Inflammatory macrophage treated with lipopolysaccharide for 1 hour (primary cell): ENCODE measurements at regions not wholly inside any gene's neighbourhood (a gene's known extent, or its start where the extent isn't known, plus 50 kb on each side); places are given as distances from the start of the nearest gene placed in this dataset.

ENCODE experiments used
- DNase-seq, 2 donors: peaks; one replicate each; pipeline ENCODE4 v3.0.0-alpha.2; 2020 to 2022

DNA sequence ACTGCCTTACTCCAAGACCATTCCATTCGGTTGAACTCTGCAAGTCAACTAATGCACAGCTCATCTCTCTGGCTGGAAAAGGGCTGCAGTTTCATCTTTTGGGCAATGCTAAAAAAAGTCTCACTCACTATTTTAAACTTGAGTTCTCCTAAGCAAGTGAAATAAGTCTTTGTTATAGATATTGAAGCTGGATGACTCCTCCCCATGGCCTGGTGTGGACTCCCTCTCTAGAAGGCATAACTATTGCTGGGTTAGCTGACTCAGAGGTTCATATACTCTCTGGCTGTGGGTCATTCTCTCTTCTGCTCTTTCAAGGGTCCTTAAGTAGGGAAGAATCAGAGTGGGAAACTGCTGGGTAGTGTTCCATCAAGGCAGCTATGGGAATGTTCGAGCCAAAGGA is 88.0 kb downstream of the XCL2 start:
- DNase-seq = no peak

DNA sequence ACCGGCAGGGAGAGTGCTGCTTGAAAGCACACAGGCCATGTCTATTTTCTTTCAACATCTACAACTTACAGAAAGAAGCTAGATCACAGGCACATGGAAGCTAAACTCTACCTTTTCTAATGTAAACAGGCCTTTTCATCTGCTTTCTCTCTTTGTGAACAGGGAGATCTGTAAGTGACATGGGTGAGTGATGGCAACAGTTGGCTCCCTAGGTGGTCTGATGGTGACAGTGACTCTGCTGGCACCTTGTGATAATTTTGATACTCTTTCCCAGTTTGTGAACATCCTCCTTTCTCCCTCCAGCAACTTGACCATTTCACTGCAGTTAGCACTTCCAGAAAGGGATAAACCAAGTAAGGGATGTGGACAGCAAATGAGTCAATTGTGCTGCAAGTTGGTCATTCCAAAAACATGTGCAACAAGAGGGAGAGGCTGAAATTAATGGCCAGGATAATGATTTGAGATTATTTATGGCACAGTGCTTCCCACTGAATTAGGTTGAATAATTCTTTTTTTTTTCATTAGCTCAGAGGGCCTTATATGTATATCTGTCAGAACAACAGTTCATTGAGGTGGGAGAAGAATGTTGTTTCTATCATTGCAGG is 89.5 kb downstream of the XCL2 start:
- DNase-seq = no peak

DNA sequence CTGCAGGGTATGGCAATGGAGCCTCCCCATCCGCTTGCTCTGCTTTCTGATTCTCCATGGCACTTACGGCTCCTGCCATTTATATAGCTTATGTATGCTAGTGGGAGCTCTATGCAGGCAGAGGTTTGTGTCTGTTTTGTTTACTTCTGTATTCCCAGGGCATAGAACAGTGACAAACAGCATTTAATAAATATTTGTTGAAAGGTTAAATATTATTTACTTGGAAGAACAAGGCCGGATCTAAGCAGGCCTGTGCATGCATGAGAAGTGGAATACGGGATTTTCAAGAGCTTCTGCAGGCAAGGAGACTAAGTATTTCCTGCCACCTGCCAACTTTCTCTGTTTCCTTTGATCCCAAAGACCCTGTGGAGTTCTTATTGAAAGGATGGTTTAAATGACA is 90.7 kb downstream of the XCL2 start:
- no peak for DNase-seq

DNA sequence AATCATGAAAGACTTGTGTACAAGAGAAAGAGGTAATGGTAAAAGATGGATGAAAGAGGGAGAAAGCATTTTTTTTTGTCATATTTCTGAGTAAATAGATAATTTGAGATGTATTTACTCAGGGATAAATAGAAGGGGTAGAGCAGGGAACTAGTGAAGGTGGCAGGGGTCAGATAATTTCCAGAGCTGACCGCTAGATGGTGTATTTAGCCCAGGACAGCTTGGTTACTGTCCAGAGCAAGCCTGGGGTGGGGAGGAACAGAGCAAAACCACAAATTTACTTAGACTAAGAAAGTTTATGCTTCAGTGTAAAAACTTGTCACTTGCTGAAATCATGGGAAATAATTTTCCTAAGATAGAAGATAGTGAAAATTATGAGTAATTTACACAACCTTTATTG is 91.5 kb downstream of the XCL2 start:
- no peak for DNase-seq

DNA sequence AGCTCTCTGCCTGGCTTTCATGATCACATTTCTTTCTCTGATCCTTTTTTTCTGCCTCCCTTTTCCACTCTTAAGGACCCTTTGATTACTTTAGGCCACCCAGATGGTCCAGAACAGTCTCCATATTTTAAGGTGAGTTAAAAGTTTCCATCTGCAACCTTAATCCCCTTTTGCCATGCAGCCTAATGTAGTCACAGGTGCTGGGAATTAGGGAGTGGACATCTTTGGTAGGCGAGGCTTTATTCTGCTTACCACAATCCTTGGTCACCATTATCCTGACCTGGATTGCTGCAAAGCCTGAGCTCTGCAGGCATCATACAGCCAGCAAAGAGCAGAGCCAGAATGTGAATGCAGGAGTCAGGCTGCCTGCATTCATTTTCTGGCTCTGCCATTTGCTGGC is 95.9 kb downstream of the XCL2 start:
- no peak for DNase-seq

DNA sequence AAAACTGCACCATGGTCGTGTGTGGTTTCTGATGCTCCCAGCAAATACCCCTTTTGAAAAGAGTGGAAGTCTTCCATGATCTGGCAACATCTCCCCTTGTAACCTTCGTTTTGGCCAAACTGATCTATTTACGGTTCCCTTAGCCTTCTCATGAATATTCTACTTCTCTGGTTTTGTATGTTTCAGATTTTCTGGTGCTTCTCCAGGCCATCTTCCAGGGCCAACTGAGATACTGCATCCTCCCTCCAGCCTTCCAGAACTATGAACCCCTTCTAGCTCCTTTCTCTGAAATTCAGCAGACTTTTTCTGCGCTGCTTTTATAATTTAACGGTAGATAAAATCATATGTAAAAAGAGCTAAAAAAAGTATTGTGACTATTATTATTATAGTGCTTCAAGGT is 97.7 kb downstream of the XCL2 start:
- DNase-seq = no peak

DNA sequence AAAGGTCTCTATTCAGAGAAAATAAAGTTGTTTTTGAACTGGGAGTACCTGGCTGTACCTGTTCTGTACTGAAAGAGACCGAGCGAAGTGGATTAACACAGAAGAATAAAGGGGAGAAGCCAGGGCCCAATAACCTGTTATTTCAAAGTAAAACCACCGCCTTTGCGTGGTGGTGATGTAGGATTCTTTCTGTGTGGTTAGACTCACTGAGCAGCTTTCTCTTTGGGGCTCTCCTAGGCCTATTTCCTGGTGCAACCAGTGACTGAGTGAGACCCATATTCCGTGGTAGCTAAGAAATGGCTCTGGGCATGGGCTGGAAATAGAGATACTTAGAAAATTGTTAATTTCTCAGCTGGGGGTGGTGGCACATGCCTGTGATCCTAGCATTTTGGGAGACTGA is 99.9 kb downstream of the XCL2 start:
- DNase-seq = no peak

DNA sequence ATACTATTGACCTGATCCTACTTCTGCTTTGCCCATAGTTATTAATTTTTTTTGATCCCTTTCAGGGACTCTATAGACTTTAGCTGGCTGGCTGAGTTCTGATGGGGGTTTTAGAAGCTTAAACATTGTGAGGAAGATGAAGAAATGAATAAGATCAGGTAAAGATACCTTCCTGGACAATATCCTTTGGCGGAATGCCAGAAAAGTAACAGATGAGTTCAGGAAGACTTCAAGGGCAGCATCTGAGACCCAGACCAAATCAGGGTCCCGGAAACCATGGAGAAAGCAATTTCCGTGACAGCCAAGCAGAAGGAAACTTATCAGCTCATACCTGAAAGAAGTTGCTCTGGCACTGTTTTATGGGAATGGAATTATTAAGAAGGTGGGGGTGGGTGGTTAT is 100.4 kb downstream of the XCL2 start:
- no peak for DNase-seq

DNA sequence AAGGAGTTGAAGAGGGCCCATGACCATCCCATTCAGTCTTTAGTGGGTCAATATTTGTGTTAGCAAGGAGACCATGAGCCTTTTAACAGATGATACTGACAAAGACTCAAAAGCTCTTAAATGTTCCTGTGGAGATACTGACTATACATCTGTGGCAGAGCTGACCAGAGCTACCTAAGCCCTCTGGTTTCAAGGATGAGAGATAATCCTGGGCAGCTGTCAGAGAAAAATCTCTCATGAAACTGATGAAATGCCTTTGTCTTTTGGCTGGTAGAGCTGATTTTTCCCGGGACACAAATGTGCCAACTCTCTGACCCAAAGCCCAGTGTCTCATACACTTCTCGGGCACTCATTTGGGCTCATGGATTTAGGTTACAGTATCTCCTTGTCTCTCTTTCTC is 100.9 kb downstream of the XCL2 start:
- DNase-seq = no peak

DNA sequence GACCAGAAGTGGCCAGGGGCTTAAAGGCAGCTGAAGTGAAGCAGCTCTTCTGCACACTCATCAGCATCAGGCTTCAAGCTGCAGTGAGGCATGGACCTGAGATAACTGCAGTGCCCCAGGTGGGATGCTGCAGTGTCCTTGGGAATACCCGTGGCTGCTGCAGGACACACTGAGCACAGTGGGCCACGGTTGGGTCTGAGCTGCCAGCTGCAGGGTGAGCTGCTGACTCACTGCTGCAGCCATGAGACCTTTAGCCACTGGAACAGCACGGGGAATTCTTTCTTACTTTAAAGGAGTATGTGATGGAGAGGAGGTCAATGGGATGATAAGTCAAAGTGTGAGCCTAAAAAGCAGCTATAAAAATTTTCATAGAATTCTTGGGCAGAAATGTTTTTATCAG is 102.1 kb downstream of the XCL2 start:
- no peak for DNase-seq

DNA sequence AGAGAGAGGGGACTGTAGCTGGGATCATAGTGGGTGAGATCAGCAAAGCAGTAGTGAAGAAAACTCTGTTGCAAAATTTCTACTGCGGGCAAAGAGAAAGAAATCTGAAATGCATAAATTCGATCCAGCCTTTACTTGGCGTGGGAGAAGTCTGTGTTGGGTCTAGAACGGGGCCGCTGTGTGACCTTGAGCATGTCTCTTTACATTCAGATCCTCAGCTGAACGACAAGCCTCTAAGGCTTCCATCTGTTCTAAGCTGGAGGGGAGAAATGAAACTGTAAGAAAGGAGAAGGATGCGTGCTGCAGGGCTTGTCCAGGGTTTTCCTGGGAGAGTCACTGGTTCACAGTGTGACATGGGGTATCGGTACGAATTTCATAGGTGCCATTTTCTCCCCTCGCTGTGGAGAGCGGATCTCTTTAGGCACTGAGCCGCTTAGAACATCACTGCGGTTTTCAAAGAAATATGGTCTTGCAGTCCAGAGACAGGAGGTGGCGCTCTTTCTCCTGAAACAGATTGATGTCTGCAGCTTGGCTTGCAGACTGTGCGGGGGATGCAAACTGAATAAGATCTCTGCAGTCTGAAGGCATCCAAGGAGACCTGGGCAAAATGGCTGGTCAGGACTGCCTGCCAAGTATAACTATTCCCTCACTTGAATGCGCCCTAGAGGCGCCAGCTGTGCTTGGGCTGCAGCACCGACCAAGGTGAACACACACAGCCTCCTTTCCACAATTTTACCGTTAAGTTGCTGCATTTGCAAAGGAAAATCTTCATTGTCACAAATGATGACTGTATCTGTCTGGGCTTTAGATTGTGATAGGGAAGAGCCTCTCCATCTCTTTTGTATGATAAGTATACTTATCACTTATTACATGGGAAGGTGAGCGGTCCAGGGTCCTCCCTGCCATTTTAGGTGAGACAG is 104.1 kb downstream of the XCL2 start:
- peak; percentile 58 to 89 for DNase-seq

DNA sequence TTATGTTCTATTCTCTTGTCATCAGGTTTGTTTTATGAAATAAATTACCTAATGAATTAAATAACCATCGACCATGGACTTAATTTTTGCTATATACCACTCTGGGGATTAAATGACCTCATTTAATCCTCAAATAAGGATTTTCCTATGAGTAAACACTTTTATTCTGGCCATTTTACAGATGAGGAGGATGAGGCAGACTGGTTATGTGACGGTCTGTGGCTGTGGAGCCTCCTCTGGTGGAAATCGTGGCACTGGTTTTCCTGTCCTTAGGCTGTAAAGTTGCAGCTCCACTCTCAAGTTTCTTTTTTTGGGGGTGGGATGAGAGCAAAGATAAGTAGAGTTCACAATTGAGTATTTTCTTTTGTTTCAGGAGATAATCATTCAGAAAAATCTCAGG is 105.2 kb downstream of the XCL2 start:
- DNase-seq = no peak

DNA sequence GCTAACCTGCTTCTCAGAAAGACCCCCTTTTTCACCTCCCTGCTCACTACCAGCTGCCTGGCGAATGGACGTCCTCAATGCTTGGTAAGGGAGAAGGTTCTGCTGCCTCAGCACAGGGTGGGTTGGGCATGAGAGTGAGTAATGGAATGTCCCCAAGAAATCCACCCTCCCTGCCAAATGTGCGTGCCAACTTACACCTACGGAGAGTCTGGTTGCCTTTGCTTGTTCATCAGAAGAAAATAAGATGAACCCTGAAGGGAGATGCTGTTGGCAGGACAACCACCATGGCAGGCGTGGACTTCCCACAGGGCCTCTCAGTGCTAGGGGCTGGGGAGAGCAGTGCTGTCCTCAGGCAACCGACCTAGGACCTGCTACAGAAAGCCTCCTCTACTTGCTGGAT is 106.0 kb downstream of the XCL2 start:
- peak in 1 of 2 donors; percentile 11 for DNase-seq

DNA sequence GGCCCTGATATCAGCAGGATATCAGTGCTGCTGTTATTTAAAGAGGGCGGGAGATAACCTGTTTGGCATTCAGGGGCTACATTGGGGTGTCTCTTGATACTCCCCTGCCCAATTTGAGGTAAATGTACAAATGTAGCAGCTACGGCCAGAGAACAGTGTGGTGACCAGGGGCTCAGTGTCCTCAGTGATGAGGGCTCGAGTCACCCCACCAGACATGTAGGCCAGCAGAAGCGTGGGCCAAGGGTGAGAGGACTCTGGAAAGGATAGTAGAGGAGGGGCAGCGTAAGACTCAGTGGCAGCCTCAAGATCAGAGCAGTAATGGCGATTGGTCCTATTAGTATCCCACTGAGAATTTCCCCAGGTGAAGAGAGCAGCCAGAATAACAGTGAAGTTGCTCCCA is 108.4 kb downstream of the XCL2 start:
- no peak for DNase-seq

DNA sequence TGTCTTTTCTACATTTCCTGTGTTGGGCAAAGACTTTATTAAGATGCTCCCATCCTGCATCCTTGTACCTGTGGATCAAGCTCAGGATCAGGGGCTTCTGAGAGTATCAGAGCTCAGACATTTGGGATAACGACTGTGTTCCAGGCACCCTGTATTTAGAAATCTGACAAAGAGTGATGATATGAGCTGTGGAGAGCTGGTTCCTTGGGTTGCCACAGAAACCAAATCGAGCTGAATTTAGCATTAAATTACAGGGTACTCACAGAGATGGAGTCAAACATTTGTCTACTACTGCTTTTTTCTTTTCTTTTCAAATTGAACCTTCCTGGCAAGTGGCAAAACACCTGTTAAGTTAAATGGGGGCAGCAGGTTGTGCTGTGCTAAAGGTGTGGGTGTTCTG is 110.6 kb downstream of the XCL2 start:
- DNase-seq = no peak

DNA sequence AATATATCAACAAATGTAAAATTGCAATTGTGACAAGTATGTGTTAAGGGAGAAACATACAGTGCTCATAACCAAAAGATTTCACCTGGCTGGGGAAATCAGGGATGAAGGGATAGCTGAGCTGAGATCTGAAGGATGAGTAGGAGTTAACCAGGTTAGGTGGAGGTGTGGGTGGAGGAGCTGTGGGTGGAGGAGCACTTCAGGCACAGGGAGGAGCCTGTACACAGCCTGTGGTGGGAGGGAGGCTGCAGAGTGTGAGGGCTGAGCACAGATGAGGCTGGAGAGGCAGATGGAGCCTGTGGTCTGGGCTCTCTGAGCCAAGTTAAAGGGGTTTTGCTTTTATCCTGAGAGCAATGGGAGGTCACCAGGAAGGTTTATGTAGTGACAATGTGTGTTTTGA is 111.9 kb downstream of the XCL2 start:
- no peak for DNase-seq

DNA sequence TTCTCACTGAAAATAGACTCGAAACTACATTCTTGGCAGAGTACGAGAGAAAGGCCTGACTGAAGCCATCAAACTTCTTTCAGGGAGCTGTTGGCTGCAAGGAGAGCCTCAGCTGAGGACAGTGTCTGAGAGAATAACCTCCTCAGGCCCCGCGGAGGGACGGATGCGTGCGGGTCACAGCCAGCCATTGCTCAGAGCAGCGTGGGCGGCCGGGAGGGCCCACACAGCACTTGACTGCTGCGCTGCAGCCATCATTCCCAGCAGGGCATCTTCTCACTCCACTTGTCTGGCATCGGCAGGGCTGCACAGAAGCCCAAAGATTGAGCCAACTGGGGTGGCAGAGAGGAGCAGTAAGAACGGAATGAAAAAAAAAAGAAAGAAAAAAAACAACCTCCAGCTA is 113.5 kb downstream of the XCL2 start:
- DNase-seq = no peak

DNA sequence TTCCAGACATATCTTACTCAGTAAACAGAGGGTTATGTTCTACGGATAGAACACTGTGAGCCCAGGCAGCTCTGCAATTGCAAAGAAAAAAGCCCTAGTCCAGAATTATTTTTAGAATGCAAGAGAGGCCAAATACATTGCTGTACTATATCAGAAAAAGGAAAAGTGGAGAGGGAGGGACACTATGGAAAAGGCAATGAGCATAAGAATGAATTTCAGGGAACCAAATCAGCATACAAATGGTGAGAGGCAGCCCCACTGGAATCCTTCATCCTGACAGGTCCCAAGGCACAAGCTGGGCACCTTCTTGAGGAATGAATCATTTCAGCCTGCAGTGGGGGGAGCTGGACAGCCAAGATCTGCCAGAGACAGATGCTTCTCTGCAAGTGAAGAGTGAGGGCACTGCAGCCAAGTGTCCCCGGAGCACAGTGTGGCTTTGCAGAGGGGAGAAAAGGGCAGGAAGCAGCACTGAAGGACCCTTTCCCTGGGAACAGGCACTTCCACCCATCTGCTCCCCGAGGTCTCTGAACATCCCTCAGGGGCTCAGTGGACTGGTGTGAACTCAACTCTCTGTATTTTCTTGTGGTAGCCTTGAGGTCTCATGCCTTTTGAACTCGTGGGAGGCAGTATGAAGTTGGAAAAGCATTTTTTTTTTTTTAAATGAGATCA is 115.6 kb downstream of the XCL2 start:
- no peak for DNase-seq

DNA sequence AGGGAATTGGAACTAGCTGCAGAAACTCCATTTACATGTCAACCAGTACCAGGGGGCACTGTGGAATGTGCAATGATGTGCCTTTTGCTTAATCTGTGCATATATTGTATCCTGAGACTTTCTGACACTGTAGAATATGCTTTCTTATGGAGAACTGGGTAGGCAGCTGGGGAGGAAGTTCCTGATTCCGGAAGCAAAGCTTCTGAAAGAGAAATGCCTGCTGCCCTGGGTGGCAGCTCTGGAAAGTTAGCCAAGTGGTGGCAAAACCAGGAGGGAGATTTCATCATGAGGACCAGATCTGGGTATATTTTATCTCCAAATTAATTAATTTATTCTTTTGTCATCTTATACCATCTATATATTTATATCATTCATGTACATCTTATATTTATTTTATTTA is 116.7 kb downstream of the XCL2 start:
- DNase-seq = peak in 1 of 2 donors; percentile 16

DNA sequence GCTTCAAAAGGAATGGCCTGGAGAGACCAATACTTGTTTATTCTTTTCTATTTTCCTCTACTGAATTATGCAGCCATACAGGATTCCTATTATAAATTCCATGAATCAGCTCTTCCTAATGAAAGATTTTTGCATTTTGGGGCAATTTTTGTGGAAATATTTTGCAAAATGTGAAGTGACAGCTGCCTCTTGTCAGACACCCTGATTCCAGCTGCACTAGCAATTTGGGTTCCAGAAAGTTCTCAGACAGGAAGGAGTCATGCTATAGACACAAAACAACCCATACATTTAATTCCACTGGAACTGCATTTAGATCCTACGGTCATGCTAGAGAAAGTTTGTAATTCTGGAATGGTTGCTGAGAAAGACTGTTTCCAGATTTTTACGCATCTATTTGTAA is 119.5 kb downstream of the XCL2 start:
- no peak for DNase-seq

DNA sequence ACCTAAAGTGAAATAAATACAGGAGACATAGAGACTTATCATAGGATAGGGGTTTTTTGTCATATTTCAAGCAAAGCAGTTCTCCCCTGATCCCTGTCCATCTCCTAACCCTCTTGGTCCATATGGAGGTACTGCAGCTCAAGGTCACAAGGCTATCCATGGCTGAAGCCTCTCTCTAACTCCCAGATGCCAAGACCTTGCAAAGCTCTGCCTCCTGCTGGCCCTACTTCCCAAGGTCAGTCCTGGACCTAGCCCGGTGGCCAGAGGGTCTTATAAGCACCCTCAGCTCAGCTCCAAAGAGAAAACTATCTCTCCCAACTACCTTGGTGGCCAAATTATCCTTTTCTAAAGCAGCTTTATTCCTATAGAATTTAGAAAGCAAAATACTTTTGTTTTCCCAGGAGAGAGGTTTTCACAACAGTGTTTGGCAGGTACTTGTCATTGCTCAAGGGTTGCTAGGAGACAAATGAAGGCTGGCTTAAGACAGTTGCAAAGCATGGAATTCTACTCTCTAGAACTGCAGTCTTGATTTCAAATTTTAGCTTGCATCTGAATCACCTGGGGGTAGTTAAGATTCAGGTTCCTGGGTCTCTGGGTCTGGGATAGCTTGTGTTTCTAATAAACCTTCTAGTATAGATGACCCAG is 121.5 kb downstream of the XCL2 start:
- no peak for DNase-seq

DNA sequence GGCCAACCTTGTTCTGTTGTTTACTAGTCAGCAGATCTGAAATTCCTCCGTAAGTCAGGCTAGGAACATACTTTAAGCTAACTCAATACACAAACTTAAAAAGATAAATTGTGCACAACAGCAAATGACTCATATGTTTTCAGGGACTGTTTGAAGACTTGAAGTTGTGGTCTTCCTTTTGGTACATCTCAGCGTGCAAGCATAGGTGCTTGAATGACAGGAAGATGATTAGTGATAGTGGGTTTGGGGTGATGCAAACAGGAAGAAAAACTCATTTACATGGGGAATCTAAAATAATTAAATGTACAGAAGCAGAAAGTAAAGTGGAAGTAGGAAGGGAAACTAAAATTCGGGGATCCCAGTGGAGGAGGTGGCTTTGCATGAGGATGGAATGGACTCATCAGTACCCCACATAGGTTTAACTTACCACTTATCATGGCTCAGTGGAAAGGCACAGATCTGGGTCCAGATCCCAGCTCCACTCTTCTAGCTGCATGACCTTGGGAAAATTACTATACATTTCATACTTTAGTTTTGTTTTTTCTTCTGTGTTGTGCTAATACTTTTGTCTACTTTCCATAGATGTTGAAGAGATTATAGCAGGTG is 122.3 kb downstream of the XCL2 start:
- no peak for DNase-seq

DNA sequence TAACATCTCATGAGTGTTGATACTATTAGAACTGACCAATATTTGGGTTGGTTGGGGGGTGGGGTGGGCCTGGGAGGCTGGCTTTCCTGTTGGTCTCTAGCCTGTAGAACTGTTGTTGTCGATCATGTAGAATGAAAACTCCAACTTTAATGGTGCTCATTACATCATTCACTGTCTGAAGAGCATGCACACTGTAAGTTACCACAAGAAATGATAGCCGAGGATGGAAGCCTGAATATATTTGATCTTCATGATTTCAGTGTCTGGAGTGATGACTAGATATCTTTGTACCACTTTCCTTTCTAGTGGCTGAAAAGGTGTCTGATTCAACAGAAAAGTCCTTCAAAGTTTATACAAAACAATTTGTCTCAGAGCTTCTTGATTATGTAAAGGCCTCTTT is 123.6 kb downstream of the XCL2 start:
- no peak for DNase-seq
